GM21529 (cell line): ENCODE measurements at regions not wholly inside any gene's neighbourhood (a gene's known extent, or its start where the extent isn't known, plus 50 kb on each side); places are given as distances from the start of the nearest gene placed in this dataset.

ENCODE experiments used
- ATAC-seq: cut with Tn5 transposase; IDR thresholded peaks from one replicate; pipeline ENCODE4 v1.9.1; 2021; ENCODE audit not compliant: unreplicated experiment

DNA sequence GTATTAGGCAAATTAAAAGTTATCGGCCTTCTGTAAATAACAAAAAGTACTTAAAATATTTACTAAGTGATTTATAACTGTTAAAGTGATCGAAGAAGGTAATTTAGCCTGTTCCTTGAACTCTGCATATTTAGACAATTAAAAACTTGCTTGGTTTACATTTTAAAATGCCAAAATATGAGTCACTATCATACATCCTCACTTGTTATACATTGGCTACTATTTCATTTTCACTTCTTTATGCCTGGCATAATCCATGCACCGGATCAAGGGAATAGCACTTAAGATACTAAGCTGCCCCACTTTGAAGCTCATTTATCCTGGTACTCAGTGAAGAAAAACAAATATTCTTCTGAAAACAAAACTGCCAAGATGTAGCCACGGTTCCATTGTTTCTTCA, 344.6 kb downstream of the UBE3D start:
- ATAC-seq = no peak

DNA sequence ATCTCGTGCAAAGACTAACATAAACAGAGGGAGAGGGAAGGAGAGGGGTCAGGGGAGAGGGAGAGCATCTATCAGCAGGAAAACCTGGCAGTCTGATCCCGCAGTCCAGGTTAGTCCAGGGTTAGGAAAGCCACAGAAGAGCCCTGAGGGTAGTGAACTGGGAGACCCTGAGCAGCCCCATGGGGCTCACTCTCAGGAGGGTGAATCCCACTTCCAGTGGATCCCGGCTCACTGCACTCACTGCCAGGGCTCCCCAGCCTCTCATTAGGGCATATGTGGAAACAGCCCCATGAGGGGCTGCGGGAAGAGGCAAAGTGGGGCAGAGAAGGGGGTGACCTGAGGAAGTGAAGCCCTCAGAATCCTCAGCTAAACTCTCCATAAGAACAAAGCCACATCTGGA, 329.9 kb downstream of the UBE3D start:
- ATAC-seq = no peak

DNA sequence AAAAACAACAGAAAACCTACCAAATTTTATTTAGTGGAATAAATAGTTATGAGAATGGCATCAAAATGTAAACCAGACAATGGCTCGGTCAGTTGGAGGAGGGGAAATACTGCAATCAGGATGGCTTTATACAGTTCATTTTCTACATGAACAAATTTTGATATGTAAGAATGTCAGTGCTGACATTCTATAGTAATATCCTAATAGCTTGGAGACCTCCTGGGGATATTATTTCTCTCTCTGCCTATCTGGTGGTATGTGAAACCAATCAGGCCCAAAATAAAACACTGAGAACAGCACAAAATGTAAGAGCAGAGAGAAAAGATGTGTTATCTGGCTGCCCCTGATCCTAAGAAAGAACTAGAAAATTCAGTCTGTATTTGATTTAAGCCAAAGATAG, 327.7 kb downstream of the UBE3D start:
- ATAC-seq = no peak

DNA sequence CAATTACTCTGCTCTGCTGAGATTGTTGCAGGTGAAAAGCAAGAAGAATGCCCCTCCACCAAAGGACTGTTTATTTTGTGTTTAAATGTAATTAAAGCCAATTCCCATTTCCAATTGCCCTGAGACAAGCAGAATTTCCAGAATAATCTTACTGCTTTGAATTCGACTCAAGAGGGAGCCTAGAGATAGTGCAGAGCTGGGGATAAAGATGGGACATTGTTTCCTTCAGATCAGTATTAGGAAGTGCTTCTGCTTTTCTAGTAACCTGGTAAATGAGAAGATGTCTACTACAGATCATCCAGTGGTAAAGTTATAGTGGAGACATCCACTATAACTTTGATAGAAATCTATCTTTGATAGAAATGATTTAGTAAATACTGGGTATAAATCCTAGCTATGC, 326.9 kb downstream of the UBE3D start:
- no peak for ATAC-seq

DNA sequence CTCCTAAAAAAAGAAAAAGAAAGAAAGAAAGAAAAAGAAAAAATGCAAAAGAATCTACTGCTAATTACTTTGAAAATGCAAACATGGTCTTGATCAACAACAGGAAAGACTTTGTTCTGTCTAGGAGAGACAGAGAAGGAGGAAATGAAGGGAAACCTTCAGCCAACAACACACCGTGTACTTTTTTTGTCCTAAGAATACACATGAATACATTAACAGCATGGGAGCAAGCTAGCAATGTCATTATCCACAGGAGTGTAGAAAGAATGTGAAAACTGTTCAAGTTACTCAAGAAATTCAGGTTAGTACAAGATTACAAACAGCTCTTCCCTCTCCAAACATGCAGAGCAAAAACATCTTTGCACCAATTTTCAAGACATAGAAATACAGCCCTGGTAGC, 326.3 kb downstream of the UBE3D start:
- ATAC-seq = no peak

DNA sequence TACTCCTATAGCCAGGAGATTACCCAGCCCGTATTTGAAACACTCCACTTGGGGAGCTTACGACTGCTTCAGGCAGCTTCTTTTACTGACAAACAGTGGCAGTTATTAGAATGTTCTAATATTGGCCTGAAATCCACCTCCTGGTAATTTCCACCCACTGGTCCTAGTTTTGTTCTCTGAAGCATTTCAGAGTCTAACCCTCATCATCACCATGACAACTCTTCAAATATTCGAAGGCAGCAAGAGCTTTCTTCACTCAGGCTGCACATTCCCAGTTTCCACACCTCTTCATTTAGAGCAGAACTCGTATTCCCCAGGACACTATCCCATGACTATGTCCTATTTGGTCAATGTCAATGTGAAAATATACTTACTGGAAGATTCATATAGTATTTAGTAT, 325.6 kb downstream of the UBE3D start:
- no peak for ATAC-seq

DNA sequence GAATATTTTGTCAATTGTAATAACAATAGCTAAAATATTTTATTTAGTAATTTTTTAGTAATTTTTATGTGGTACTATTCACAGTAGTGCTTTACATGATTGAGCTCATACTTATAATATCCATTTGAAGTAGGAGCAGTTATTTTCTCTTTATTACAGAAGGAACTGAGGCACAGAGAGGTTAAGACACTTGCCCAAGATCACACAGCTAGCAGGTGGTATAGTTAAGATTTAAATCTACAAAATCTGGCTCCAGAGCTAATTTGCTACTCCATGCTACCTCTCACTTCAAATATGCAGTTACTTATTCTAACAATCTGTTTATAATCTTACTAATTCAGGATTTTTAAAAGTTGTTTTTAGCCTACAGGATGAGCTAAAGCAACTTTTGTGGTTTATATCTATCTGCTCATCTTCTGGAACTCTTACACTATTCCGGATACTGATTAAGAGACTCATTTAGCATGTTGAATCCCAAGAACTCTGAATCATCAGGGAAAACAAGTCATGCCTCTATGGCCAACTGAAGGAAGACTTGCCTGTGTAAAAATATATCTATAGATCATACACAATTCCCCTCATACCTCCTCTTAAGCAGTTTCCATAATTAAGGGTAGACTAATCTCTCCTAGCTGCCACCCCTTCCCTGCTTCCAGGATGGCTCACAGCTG, 324.2 kb downstream of the UBE3D start:
- no peak for ATAC-seq

DNA sequence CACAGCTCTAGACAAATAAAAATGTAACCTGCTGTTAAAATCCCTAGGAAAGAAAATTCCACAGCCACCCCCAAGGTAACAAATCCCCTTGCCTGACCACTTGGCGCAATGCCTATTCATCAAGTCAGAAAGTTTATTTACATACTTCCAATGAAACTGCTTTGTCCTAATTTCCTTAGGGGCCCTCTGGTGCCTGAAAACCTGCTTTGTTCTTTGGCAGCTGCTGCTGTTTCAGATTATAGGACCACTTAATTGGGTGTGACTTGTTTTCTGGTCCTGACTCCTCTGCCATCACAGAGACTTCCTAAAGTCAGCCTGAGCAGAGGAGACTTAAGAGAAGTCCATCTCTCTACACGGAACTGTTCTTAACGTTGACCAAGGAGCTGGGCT, 323.6 kb downstream of the UBE3D start:
- ATAC-seq = no peak

DNA sequence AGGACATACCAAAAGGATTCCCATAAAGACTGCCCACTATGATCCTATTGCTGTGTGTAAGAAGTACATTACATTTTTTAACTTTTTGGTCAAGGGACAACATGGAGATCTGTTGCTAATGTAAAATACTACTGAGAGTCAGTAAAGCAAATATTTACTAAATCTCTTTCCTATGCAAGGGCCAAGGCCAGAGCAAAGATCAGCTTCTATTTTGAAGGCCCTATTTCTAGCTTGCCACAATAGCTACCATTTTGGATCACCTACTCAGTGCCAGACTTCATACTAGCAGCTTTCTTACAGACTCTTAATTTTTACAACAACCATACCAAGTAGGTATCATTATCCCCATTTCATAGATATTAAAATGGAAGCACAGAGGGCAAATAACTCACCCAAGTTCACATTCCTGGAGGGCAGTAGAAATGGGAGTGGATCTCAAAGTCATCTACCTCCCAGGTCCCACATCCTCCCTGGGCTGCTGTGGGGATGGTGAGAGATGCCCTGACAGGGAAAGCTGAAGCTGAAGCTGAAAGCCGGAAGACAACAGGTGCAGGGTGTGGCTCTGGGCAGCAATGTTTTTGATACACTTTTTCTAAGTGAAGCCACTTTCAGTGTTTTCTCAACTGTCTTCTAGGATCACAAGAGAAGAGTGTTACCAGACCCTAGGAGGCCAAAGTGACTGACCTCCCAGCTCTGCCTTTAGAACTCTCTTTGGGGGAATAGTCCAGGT, 321.2 kb downstream of the UBE3D start:
- ATAC-seq = no peak

DNA sequence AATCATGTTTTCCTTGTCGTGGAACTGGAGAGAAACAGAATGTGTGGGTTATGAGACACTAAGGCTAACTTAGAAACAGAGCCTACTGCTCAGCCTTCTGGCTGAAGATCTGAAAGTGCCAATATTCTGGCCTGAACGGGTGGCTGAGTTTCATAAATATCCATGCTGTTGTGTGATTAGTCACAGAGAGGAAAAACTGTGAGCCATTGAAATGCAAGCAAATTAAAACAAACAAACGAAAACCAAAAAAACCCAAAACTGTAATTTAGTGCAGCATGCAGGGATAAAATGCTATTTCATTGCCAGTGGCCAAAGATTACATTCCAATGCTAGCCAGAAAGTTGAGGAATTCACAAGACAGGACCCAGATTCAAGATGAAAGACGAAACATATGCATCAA, 315.1 kb downstream of the UBE3D start:
- no peak for ATAC-seq

DNA sequence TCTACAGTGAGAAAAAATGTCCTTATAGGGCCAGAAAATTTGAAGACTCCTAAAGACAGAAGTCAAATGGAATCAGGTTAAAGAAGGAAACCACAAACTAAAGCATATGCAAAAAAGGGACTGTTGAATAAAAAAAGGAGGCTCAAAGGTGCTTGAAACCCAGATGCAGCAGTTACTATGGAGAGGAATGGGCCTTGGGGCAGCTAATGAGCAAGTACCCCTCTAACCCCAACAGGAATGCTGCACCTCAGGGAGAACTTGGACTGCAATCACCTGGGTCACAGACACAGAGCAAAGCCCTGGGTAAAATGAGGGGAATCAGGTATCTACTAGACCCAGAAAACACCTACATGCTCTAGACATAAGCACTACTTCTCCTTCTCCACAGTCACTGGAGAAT, 313.9 kb downstream of the UBE3D start:
- ATAC-seq = no peak

DNA sequence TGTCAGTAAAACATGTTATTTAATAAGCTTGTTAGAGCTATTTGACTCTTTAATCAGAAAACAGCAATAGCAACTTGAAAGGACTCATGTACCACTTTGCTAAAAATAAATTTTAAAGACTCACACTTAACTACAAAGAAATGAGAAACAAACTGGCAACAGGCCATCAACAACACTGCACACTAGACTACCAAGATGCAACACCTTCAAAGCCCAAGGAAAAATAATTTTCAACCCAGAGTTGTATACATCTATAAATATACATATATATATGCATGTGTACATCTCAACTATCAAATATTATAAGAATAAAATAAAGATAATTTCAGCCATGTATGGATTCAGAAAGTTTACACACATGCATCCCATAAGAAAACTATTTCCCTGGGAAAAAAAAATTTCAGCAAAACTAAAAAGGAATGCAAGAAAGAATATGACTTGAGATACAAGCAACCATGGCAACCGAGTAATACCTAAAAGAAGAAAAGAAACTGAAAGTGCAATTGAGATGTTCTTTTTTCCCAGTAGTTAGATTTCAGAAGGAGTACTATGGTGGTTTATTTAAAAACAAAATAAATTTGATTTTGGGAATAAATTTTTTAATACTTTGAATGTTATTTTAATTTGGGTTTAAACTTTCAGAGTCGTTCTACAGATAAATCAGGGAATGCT, 303.8 kb downstream of the UBE3D start:
- no peak for ATAC-seq

DNA sequence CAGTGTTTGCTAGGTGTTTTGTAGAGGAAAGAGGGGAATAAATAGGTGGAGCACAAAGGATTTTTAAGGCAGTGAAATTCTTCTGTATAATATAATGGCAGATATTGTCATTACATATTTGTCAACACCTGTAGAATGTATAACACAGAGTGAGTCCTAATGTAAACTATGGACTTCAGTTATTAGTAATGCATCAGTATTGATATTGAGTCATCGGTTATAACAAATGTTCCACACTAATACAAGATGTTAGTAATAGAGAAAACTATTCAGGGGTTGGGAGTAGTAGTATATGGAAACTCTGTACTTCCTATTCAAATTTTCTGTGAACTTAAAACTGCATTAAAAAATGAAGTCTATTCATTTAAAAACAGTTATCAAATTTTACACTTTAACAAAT, 299.2 kb downstream of the UBE3D start:
- no peak for ATAC-seq

DNA sequence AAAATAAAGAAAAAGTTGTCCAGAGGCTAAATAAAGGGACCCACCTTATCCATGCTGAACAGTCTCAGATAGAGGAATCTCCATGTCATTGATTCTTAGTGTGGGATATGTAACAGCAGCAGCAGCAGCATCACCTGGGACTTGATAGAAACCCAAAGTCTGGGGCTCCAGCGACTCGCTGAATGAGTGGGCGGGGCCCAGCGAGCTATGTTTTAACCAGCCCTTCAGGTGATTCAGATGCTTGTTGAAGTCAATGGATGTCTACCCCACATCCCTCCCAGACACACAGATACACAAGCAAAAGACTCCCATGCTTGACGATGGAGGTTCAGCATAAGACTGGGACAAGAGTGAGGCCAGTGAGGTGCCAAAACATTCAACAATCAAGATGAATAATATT, 298.6 kb downstream of the UBE3D start:
- no peak for ATAC-seq

DNA sequence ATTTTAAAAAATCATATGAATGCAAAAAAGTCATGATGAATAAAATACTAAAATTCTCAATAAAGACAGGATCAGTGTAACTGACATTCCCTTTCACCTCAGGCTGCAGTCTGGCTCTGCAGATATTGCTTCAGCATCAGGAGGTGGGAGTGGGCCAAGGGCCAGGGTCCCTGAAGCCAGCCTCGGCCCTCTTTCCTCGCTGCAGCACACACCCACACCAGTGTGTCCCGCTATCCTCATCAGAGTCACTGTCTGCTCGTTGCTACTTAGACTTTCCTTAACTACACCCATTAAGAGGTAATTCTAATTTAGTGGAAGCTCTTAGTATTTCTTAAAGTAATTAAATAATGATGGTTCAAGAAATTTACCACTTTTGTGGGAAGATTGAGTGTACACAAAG, 298.2 kb downstream of the UBE3D start:
- no peak for ATAC-seq

DNA sequence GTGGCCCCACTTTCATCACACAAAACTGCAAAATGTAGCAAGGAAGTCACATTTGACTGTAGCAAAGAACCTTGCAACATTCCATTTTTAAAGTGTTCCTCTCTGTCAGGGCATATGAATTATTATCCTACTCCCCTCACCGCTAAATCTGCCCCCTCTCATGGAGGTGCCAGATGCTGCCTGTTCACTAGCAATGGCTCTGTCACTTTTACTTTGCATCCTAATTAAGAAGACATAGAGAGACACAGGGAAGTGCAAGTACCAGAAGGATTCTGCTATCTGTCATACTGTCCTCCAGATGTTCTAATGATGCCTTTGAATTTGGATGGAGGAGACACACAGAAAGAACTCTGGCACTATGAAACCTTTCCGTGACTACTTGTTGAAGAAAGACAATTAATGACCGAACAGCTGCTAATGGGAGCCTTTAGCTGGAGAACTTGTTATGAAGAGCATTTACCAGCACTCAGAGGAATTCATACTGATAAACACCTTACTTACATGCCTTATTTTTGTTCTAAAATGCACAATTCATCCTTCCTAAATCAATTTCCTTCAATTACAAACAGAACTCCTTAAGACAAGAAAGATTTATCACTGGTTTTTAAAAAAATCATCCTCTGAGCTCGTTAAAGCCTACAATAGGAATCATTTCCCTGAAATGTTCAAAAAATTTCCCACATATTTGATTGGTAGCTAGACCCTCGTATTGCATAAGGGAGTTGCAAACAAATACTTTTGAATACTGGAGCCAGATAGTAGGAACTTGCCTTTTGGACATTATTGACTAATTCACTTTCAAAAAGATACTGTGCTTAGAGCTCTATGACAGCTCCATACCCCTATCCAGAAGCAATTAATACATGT, 292.6 kb downstream of the UBE3D start:
- no peak for ATAC-seq

DNA sequence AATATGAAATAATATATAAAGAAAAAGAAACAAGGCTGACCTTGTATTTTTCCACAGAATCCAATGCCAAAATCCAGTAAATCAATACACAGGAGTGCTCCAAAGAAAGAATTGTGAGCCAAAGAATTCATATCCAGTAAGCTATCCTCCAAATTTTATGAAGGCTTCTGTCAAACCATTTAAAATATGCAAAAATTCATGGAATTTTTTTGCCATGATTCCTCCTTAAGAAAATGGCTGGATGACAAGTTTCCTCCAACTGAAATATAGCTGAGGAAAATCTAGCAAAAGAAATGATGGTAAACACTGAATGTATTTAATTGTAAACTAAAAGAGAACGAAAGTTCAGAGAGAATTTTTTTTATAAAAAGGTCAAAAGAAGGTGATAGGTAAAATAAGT, 290.3 kb downstream of the UBE3D start:
- no peak for ATAC-seq

DNA sequence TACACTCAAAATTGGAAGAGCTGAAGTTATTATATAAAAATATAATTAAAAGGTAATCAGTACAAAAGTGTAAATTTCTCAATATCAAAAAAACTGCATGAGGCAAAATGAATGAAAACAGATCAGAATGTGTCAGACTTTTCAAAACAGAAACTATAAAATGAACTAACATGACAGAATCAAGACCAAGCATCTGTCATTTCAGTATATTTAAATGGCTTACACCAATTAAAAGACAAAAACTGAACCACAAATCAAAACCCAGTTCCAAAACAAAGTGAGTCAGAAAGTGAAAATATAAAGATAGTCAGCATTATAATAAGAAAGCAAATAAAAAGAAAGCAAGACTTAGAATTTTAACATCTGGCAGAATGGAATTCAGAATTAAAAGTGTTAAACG, 289.7 kb downstream of the UBE3D start:
- ATAC-seq = no peak

DNA sequence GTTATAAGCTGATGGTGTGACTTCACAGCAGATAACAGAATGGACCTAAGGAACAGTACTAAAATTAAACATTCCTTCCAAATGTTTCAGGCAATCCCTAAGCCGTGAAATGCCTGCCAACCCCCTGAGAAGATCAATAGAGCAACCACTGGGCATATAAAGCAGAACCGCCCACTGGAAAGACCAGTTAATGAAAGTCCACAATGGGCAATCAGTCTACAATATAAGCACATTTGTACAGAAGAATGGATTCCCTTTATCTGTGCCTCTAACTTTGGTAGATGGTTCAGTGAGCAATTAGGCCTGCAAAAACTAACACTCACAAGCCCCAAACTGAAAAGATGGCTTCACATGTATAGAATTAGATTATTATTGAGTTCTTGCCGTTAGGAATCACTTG, 286.6 kb downstream of the UBE3D start:
- ATAC-seq = no peak

DNA sequence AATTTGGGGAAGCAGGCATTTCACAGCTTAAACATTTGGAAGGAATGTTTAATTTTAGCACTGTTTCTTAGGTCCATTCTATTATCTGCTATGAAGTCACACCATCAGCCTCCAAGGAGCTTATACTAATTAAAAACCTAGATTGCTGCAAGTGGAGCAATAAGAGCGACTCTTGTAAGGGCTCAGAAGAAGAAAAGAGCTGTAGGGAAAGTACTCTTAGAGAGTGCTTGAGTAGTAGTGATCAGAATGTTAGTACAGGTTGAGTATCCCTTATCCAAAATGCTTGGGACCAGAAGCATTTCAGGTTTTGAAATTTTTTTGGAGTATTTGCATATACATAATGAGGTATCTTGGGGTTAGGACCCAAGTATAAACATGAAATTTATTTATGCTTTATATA, 285.3 kb downstream of the UBE3D start:
- no peak for ATAC-seq

DNA sequence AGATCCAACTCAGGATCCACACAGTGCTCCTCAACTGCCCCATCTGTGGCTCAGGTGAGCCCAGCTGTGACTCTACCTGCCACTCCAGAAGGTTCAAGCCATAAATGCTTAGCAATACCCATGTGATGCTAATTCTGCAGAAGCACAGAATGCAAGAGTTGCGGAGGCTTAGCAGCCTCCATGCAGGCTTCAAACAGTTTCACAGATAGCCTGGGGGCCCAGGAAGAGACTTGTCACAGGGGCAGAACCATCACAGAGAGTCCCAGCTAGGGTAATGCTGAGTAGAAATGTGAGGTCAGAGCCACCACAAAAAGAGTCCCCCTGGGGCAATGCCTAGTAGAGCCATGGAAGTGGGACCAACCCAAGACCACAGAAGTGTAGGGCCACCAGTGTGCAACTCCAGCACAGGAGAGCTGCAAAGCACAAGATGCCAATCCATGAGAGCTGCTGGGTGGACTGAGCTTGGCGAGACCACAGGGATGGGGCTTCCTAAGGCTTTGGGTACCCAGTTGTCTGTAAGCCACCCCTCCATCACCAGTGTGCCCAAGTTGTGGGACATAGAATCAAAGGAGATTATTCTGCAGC, 283.9 kb downstream of the UBE3D start:
- no peak for ATAC-seq
